Fibroblast of lung (primary cell): ENCODE measurements at regions not wholly inside any gene's neighbourhood (a gene's known extent, or its start where the extent isn't known, plus 50 kb on each side); places are given as distances from the start of the nearest gene placed in this dataset.

Experiments
- DNase-seq, 2 donors: peaks; one replicate each; pipeline versions ENCODE4 v3.0.0 to v3.0.0-alpha.2; 2010; ENCODE audit warnings: low read depth in 2 of 2
- H2AFZ ChIP-seq: 2 replicates; pipeline ENCODE4 v1.5.1; 2012; ENCODE audit warnings: low read length, control low read depth, inconsistent platforms
- H3K27ac ChIP-seq: 2 replicates; pipeline ENCODE4 v1.5.1; 2011; ENCODE audit warnings: low read length, control low read depth; ENCODE audit not compliant: insufficient read depth
- H3K27me3 ChIP-seq: 2 replicates; pipeline ENCODE4 v1.5.1; 2011; ENCODE audit warnings: mild to moderate bottlenecking, low read length; ENCODE audit not compliant: control insufficient read depth, insufficient read depth
- H3K36me3 ChIP-seq: 2 replicates; pipeline ENCODE4 v1.5.1; 2011; ENCODE audit warnings: low read length; ENCODE audit not compliant: control insufficient read depth, insufficient read depth
- H3K4me1 ChIP-seq: 2 replicates; pipeline ENCODE4 v1.5.1; 2011; ENCODE audit warnings: low read length; ENCODE audit not compliant: control insufficient read depth, insufficient read depth; ENCODE audit errors: extremely low read depth
- H3K4me2 ChIP-seq: 2 replicates; pipeline ENCODE4 v1.5.1; 2011; ENCODE audit warnings: low read length, control low read depth; ENCODE audit not compliant: insufficient read depth; ENCODE audit errors: extremely low read depth
- H3K4me3 ChIP-seq, 4 experiments: fragments of 200-600 bp in 1 of 4; sonication (generic) in 1 of 4; replicated peaks in 1 of 4; 2 replicates each; pipeline ENCODE4 v1.5.1; 2011 to 2016; ENCODE audit warnings: low read length in 4 of 4, low read depth in 3 of 4, mild to moderate bottlenecking in 3 of 4, control low read depth in 2 of 4, inconsistent platforms in 1 of 4, mixed read lengths in 1 of 4; ENCODE audit not compliant: insufficient read depth in 1 of 4; ENCODE audit errors: control extremely low read depth in 1 of 4
- H3K79me2 ChIP-seq: 2 replicates; pipeline ENCODE4 v1.5.1; 2012; ENCODE audit warnings: mild to moderate bottlenecking, low read length, inconsistent platforms; ENCODE audit not compliant: control insufficient read depth, insufficient read depth
- H3K9ac ChIP-seq: 2 replicates; pipeline ENCODE4 v1.5.1; 2011; ENCODE audit warnings: mild to moderate bottlenecking, low read length, control low read depth; ENCODE audit not compliant: insufficient read depth
- H3K9me3 ChIP-seq: 2 replicates; pipeline ENCODE4 v1.5.1; 2012; ENCODE audit warnings: low read depth, low read length; ENCODE audit not compliant: control insufficient read depth, insufficient read depth
- H4K20me1 ChIP-seq: 2 replicates; pipeline ENCODE4 v1.5.1; 2011; ENCODE audit warnings: low read length; ENCODE audit not compliant: control insufficient read depth, insufficient read depth; ENCODE audit errors: extremely low read depth
- EZH2 ChIP-seq: IDR thresholded peaks from 2 replicates; pipeline ENCODE4 v1.5.1; 2012; ENCODE audit warnings: low read length, control low read depth, mild to moderate bottlenecking; ENCODE audit errors: missing control alignments
- TF ChIP-seq, protein P1 (sequence below), 2 donors: IDR thresholded peaks in 1 of 2; conservative IDR thresholded peaks in 1 of 2; 1 replicate in 1 of 2; 2 replicates in 1 of 2; pipeline ENCODE4 v1.5.1; 2011 to 2012; ENCODE audit warnings: low read length in 2 of 2, control low read depth in 1 of 2, inconsistent platforms in 1 of 2, low read depth in 1 of 2, mild to moderate bottlenecking in 1 of 2

DNA sequence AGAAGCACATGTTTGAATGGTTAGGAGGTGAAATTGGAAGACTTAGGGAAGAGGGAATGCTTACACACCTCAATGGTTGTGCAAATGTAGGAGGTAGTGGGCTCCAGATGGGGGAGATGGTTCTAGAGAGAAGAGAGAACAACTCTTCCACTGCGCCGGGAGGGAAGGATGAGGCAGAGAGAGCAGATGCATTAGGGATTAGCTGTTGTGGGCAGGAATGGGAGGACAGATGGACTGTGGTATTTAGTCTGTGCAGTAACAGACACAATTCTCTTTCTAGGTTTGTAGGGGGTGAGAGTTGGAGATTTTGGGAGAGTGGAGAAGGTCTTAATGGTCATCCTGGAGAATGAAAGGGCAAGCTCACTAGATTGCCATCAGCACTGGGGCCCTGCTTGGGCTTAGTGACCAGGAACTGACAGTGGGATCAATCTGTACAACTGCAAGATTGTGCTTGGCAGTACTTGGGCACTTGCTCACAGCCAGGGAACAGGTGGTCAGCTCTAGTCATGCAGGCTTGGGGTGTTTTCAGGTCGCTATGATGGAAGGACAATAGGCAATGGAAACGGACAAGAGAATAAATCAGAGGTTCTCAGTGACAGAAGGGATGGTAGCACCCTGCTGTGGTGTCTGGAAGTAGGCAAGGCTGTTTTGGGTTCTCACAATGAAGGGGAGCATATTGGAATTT is 182.0 kb upstream of the MYLIP start:
- no peak overlapping the region for H3K27ac ChIP-seq
- no peak for TF ChIP-seq EZH2
- TF ChIP-seq, protein P1, sequence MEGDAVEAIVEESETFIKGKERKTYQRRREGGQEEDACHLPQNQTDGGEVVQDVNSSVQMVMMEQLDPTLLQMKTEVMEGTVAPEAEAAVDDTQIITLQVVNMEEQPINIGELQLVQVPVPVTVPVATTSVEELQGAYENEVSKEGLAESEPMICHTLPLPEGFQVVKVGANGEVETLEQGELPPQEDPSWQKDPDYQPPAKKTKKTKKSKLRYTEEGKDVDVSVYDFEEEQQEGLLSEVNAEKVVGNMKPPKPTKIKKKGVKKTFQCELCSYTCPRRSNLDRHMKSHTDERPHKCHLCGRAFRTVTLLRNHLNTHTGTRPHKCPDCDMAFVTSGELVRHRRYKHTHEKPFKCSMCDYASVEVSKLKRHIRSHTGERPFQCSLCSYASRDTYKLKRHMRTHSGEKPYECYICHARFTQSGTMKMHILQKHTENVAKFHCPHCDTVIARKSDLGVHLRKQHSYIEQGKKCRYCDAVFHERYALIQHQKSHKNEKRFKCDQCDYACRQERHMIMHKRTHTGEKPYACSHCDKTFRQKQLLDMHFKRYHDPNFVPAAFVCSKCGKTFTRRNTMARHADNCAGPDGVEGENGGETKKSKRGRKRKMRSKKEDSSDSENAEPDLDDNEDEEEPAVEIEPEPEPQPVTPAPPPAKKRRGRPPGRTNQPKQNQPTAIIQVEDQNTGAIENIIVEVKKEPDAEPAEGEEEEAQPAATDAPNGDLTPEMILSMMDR (conservative IDR thresholded peaks at IDR 0.05 in 1 of 2, IDR thresholded peaks at IDR 0.05 in 1 of 2; ENCODE audit: low read depth in 1 of 2, low read length in 2 of 2): no peak

GRCh38 chr6:15945593-15946159 is 183.2 kb upstream of the MYLIP start:
- Histone ChIP-seq H3K79me2 (no peaks in the 10 kb centered on the region), H2AFZ (no peak overlapping the region), H3K4me2 (no peak overlapping the region), H3K27me3 (no peaks in the 10 kb centered on the region), H3K9me3 (no peaks in the 10 kb centered on the region), H3K4me1 (no peaks in the 10 kb centered on the region), H4K20me1 (no peaks in the 10 kb centered on the region), H3K4me3 (no peak overlapping the region), H3K9ac (no peak overlapping the region), H3K36me3 (no peaks in the 10 kb centered on the region), H3K27ac (no peak overlapping the region)
- TF ChIP-seq EZH2: no peak
- TF ChIP-seq, protein P1 (conservative IDR thresholded peaks at IDR 0.05 in 1 of 2, IDR thresholded peaks at IDR 0.05 in 1 of 2; ENCODE audit: low read depth in 1 of 2, low read length in 2 of 2): no peak
- DNase-seq: peak; percentile 33 to 47

More for the DNA sequence above, 182.0 kb upstream of the MYLIP start:
- no peak for DNase-seq
- Histone ChIP-seq H4K20me1 (no peaks in the 10 kb centered on the region), H3K4me1 (no peaks in the 10 kb centered on the region), H3K79me2 (no peaks in the 10 kb centered on the region), H3K9me3 (no peaks in the 10 kb centered on the region), H3K9ac (no peak overlapping the region), H2AFZ (no peak overlapping the region), H3K4me3 (no peak overlapping the region), H3K27me3 (no peaks in the 10 kb centered on the region), H3K36me3 (no peaks in the 10 kb centered on the region), H3K4me2 (no peak overlapping the region)

DNA sequence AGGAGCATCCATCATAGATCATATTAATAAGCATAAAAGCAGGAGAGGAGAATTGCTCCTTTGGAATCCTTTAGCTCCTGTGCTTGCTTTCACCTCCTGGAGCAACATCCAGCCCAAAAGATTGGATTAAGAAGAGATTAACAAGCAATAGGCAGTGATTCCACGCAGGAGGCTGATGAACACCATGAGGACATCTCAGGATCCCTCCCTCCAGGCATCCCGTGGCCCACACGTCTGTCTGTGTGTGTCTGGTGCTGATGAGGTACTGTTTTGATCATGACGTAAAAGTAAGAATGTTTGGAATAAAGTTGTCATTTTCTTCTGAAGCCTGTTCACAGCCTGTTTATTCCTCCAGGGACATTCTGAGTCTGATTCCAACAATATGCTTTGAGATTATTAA is 185.5 kb upstream of the MYLIP start:
- TF ChIP-seq, protein P1 (conservative IDR thresholded peaks at IDR 0.05 in 1 of 2, IDR thresholded peaks at IDR 0.05 in 1 of 2; ENCODE audit: low read depth in 1 of 2, low read length in 2 of 2): no peak
- no peak overlapping the region for H2AFZ ChIP-seq
- H3K4me3 ChIP-seq: no peak overlapping the region
- no peaks in the 10 kb centered on the region for H3K27me3 ChIP-seq
- H3K9ac ChIP-seq: no peak overlapping the region
- H3K9me3 ChIP-seq: no peaks in the 10 kb centered on the region
- H3K4me1 ChIP-seq: no peaks in the 10 kb centered on the region
- no peak overlapping the region for H3K4me2 ChIP-seq
- no peaks in the 10 kb centered on the region for H3K36me3 ChIP-seq
- H3K27ac ChIP-seq: no peak overlapping the region
- no peak for DNase-seq
- no peaks in the 10 kb centered on the region for H3K79me2 ChIP-seq
- no peaks in the 10 kb centered on the region for H4K20me1 ChIP-seq
